ENCODE measurements at regions not wholly inside any gene's neighbourhood (a gene's known extent, or its start where the extent isn't known, plus 50 kb on each side); places are given as distances from the start of the nearest gene placed in this dataset.

DNA sequence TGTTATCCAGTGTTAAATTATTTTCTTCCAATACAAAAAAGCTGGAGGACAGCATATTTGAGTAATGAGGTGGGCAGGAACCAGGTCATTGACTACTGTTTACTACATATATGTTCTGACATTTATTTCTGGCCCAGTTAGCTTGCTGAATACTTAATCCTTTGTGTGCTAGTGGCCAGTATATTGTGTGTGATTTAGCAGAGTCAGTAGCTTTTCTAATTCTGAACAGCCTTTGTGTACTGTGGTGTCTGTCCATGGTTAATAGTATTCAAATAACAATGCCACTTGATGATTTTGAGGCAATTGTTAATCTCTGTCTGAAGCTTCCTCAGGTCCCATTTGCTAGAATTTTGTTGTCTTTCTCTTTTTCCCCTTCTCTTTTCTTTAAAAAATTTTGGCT lies 286.5 kb upstream of the E2F7 start:
- no peaks in the 10 kb centered on the region for H3K36me3 Mint-ChIP-seq (ENCODE audit: low read depth)
- H3K4me3 Mint-ChIP-seq: no peak overlapping the region
- H3K27me3 Mint-ChIP-seq (ENCODE audit: low read depth): no peaks in the 10 kb centered on the region
- no peak overlapping the region for H3K27ac Mint-ChIP-seq
- H3K9me3 Mint-ChIP-seq: no peaks in the 10 kb centered on the region
- no peaks in the 10 kb centered on the region for H3K4me1 Mint-ChIP-seq (ENCODE audit: low read depth)

DNA sequence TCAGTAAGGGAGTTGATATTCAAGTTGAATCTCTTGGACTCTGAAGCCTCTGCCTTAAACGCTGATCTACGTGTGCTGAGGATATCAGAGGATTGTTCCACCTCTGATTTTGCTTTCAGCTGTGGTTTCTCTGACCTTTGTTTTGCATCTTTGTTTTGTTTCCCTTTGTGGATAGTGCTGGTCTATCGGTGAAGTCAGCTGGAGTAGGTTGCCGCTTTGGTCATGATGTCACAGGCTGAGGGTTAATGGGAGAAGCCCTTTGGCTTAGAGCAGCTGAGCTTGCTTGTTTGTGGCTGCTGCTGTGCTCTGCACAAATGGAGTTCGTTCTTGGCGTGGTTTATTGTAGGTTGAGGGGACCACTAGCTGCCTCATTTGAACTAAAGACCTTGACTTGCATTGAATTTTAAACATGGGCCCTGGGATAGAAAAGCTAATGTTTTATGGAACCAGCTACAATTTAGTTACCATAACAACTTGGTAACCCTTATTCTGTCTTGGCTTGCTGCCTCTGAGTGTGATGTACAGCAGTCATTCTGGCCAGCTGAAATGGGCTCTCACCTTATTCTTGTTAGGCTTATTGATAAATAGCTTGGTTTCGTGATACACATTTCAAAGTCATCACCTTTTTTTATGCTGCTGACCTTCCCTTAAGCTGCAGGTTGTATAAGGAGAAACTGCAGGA lies 284.5 kb upstream of the E2F7 start:
- no peaks in the 10 kb centered on the region for H3K36me3 Mint-ChIP-seq (ENCODE audit: low read depth)
- H3K9me3 Mint-ChIP-seq: no peaks in the 10 kb centered on the region
- H3K27ac Mint-ChIP-seq: no peak overlapping the region

GRCh38 chr12:77347017-77347416 lies 281.6 kb upstream of the E2F7 start:
- Mint-ChIP-seq H3K4me1 (ENCODE audit: low read depth) (no peaks in the 10 kb centered on the region), H3K27ac (no peak overlapping the region), H3K9me3 (no peaks in the 10 kb centered on the region), H3K27me3 (ENCODE audit: low read depth) (no peaks in the 10 kb centered on the region), H3K36me3 (ENCODE audit: low read depth) (no peaks in the 10 kb centered on the region), H3K4me3 (no peak overlapping the region)

More for the DNA sequence above, 284.5 kb upstream of the E2F7 start:
- Mint-ChIP-seq H3K4me3 (no peak overlapping the region), H3K27me3 (ENCODE audit: low read depth) (no peaks in the 10 kb centered on the region), H3K4me1 (ENCODE audit: low read depth) (no peaks in the 10 kb centered on the region)

- Mint-ChIP-seq H3K4me3 (no peak overlapping the region), H3K36me3 (ENCODE audit: low read depth) (no peaks in the 10 kb centered on the region), H3K27me3 (ENCODE audit: low read depth) (no peaks in the 10 kb centered on the region), H3K27ac (no peak overlapping the region), H3K4me1 (ENCODE audit: low read depth) (no peaks in the 10 kb centered on the region), H3K9me3 (no peaks in the 10 kb centered on the region)
Observed at GRCh38 chr12:77345336-77345735, 280.0 kb upstream of the E2F7 start.

- Mint-ChIP-seq H3K9me3 (no peaks in the 10 kb centered on the region), H3K4me1 (ENCODE audit: low read depth) (no peaks in the 10 kb centered on the region), H3K36me3 (ENCODE audit: low read depth) (no peaks in the 10 kb centered on the region), H3K4me3 (no peak overlapping the region), H3K27ac (no peak overlapping the region), H3K27me3 (ENCODE audit: low read depth) (no peaks in the 10 kb centered on the region)
Observed at GRCh38 chr12:77344651-77345050, 279.3 kb upstream of the E2F7 start.

GRCh38 chr12:77343291-77343690 lies 277.9 kb upstream of the E2F7 start:
- no peak overlapping the region for H3K27ac Mint-ChIP-seq
- H3K36me3 Mint-ChIP-seq (ENCODE audit: low read depth): no peaks in the 10 kb centered on the region
- H3K4me1 Mint-ChIP-seq (ENCODE audit: low read depth): no peaks in the 10 kb centered on the region
- H3K4me3 Mint-ChIP-seq: no peak overlapping the region
- H3K9me3 Mint-ChIP-seq: no peaks in the 10 kb centered on the region
- H3K27me3 Mint-ChIP-seq (ENCODE audit: low read depth): no peaks in the 10 kb centered on the region

- no peaks in the 10 kb centered on the region for H3K36me3 Mint-ChIP-seq (ENCODE audit: low read depth)
- no peaks in the 10 kb centered on the region for H3K9me3 Mint-ChIP-seq
- no peaks in the 10 kb centered on the region for H3K4me1 Mint-ChIP-seq (ENCODE audit: low read depth)
- no peaks in the 10 kb centered on the region for H3K27me3 Mint-ChIP-seq (ENCODE audit: low read depth)
- no peak overlapping the region for H3K4me3 Mint-ChIP-seq
- no peak overlapping the region for H3K27ac Mint-ChIP-seq
Observed at GRCh38 chr12:77342253-77342652, 276.9 kb upstream of the E2F7 start.

DNA sequence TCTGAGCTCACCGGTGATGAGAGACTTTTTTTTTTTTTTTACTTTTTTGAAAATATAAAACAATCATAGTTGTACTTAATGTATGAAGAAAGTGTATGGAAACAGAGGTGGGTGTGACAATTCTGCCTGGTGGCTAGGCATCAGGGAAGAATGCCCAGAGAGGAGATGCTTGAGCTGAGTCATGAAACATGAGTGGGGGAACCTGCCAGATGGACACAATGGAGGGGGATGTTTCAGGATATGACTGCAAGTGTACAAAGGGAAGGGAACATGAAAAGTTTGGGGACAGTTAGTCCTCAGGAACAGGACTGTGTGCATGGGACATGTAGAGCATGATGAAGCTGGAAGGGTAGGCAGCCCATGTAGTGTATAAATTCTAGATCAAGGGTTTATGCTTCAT lies 274.2 kb upstream of the E2F7 start:
- Mint-ChIP-seq H3K4me3 (no peak overlapping the region), H3K9me3 (no peaks in the 10 kb centered on the region), H3K27ac (no peak overlapping the region), H3K4me1 (ENCODE audit: low read depth) (no peaks in the 10 kb centered on the region), H3K27me3 (ENCODE audit: low read depth) (no peaks in the 10 kb centered on the region), H3K36me3 (ENCODE audit: low read depth) (no peaks in the 10 kb centered on the region)

- H3K4me1 Mint-ChIP-seq (ENCODE audit: low read depth): no peaks in the 10 kb centered on the region
- H3K27me3 Mint-ChIP-seq (ENCODE audit: low read depth): no peaks in the 10 kb centered on the region
- no peaks in the 10 kb centered on the region for H3K9me3 Mint-ChIP-seq
- H3K4me3 Mint-ChIP-seq: no peak overlapping the region
- no peaks in the 10 kb centered on the region for H3K36me3 Mint-ChIP-seq (ENCODE audit: low read depth)
- no peak overlapping the region for H3K27ac Mint-ChIP-seq
Observed at GRCh38 chr12:77337362-77337761, 272.0 kb upstream of the E2F7 start.

- Mint-ChIP-seq H3K27ac (no peak overlapping the region), H3K27me3 (ENCODE audit: low read depth) (no peaks in the 10 kb centered on the region), H3K9me3 (no peaks in the 10 kb centered on the region), H3K4me1 (ENCODE audit: low read depth) (no peaks in the 10 kb centered on the region), H3K36me3 (ENCODE audit: low read depth) (no peaks in the 10 kb centered on the region), H3K4me3 (no peak overlapping the region)
Observed at GRCh38 chr12:77334806-77335205, 269.4 kb upstream of the E2F7 start.

DNA sequence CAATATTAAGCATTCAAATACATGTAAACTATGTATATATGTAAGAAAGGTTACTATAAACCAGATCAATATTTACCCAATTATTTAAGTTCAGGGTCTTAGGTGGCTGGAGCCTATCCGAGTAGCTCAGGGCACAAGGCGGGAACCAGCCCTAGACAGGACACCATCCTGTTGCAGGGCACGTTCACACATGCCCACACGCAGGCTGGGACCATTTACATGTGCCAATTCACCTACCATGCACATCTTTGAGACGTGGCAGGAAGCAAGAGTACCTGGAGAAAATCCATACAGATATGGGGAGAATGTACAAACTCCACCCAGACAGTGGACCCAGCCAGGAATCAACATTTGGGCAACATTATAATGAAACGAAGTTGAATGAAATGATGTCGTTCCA lies 263.0 kb upstream of the E2F7 start:
- H3K27me3 Mint-ChIP-seq (ENCODE audit: low read depth): peaks cover 38% of the 10 kb centered on the region
- no peak overlapping the region for H3K4me3 Mint-ChIP-seq
- peaks cover 7% of the 10 kb centered on the region for H3K4me1 Mint-ChIP-seq (ENCODE audit: low read depth)
- H3K9me3 Mint-ChIP-seq: no peaks in the 10 kb centered on the region
- no peak overlapping the region for H3K27ac Mint-ChIP-seq
- no peaks in the 10 kb centered on the region for H3K36me3 Mint-ChIP-seq (ENCODE audit: low read depth)

DNA sequence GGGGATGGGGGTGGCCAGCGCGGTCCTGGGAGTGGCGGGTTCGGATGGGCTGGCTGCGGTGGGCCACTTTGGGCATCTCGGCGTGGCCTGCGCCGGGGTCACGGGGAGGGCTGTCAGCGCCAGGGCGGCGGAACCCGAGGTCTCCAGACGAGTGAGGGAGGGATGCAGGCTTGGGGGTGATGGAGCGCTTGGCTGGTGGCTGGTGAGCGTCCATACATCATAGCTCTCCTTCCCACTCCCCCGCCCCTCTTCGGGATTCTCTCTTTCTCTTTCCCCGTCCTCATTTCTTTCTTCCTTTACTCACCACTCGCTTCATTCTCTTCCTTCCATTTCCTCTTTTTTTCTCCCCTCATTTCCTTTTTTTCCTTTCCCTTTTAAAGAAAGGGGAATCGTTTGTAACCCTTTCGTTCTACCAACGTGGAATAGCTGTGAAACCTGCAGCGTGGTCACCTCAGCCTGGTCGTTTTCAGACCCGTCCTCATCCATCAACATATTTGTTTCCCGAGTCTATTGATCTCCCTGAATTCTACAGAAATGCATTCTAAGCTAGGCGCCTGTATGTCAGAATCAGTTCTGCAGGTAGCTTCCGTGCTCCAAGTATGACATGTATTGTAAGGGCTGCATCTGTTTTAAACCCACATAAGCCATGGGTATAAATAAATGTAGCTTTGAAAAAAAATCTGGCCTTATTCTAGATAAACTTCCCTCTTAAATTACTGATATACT lies 260.3 kb upstream of the E2F7 start:
- Mint-ChIP-seq H3K4me3 (peak overlapping the region; percentile 71), H3K27ac (no peak overlapping the region), H3K9me3 (no peaks in the 10 kb centered on the region), H3K36me3 (ENCODE audit: low read depth) (no peaks in the 10 kb centered on the region), H3K27me3 (ENCODE audit: low read depth) (peaks cover 49% of the 10 kb centered on the region), H3K4me1 (ENCODE audit: low read depth) (peaks cover 7% of the 10 kb centered on the region)

DNA sequence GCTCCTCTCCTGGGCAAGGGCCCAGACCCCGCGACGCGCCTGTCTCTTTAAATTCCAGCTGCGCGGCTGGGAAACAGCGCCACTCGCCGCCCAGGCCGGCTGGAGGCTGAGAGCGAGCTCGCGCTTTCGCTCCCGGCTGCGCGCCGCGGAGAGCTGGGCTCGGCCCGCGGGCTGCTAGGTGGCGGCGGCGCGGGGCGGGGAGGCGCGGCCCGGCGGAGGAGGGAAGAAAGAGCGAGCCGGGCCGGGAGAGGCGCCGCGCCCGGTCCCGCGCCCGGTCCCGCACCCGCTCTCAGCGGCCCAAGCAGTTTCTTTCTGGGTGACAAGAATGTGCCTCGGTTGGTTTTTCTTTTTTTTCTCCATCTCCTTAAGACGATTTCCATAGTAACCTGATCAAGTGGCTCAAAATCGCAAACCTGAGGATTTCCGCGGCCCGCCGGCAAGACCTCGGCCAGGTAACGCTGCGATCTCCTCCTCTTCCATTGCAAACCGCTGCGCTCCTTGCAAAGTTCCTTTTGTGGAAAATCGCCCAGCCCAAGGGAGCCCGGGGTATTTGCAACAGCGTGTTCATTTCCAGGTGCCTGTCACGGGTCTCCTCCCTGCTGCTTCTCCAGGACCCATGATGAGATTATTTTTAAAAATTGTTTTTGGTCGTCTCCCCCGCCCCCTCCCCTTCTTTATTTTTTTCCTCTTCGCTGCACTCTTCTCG lies 259.5 kb upstream of the E2F7 start:
- peak overlapping the region; percentile 71 for H3K4me3 Mint-ChIP-seq
- peaks cover 49% of the 10 kb centered on the region for H3K27me3 Mint-ChIP-seq (ENCODE audit: low read depth)

DNA sequence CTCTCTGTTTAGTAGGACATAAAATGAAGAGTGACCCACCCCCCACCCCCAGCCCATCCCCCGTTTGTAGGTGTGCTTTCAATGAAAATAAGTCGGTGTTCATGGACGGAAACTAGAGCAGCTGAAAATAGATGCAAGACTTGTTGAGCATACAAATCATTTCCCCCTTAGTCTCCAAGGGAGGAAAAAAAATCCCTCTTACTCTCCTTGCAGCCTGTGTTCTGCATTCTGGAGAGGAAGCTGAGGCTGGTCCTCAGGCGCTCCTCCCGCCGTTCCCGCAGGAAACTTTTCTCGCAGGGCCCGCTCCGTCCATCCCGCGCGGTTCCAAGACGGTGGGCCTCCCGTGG lies 259.0 kb upstream of the E2F7 start:
- Mint-ChIP-seq H3K27ac (no peak overlapping the region), H3K4me3 (no peak overlapping the region), H3K27me3 (ENCODE audit: low read depth) (peaks cover 49% of the 10 kb centered on the region), H3K4me1 (ENCODE audit: low read depth) (peaks cover 7% of the 10 kb centered on the region), H3K36me3 (ENCODE audit: low read depth) (no peaks in the 10 kb centered on the region), H3K9me3 (no peaks in the 10 kb centered on the region)

More for the DNA sequence above, 259.5 kb upstream of the E2F7 start:
- Mint-ChIP-seq H3K9me3 (no peaks in the 10 kb centered on the region), H3K4me1 (ENCODE audit: low read depth) (peaks cover 7% of the 10 kb centered on the region), H3K27ac (no peak overlapping the region), H3K36me3 (ENCODE audit: low read depth) (no peaks in the 10 kb centered on the region)

GRCh38 chr12:77323788-77324415 lies 258.5 kb upstream of the E2F7 start:
- no peaks in the 10 kb centered on the region for H3K9me3 Mint-ChIP-seq
- peaks cover 49% of the 10 kb centered on the region for H3K27me3 Mint-ChIP-seq (ENCODE audit: low read depth)
- H3K4me1 Mint-ChIP-seq (ENCODE audit: low read depth): peaks cover 7% of the 10 kb centered on the region
- H3K36me3 Mint-ChIP-seq (ENCODE audit: low read depth): no peaks in the 10 kb centered on the region
- H3K4me3 Mint-ChIP-seq: no peak overlapping the region
- no peak overlapping the region for H3K27ac Mint-ChIP-seq
